ENCODE measurements at regions not wholly inside any gene's neighbourhood (a gene's known extent, or its start where the extent isn't known, plus 50 kb on each side); places are given as distances from the start of the nearest gene placed in this dataset.

DNA sequence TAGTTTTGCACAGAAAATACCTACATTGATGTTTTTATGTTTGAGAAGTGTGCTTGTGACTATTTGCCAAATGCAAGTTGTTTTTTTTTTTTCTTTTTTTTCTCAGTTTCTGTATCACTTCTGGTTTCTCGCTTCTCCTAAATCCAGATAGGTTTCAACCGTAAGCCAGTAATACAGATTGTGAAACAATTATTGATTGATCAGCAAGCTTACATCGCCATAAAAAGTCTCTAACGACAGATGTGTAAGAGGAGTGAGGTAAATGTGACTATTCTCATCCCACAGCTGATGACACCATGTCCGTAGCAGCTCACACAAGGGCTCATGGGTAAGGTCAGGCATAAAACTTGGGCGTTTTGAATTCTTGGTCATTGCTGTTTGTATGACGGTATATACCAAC lies 202.8 kb upstream of the AKR1E2 start:
- Histone ChIP-seq H3K36me3 (no peaks in the 10 kb centered on the region), H3K9me3 (peaks cover 0 to 16% (median 0%) of the 10 kb centered on the region in 11 donors), H3K4me1 (no peaks in the 10 kb centered on the region), H3K4me3 (no peak overlapping the region), H3K27ac (no peak overlapping the region), H3K27me3 (no peaks in the 10 kb centered on the region)
- DNase-seq (no peak), ATAC-seq (no peak)
- intact Hi-C loops (cut with DNase I) = loop anchor here in 2 of 10 donors (5.0 to 10.0 kb wide), 2 partner anchors 88 to 96 kb away; no protein-coding TSS in a partner anchor
- TF ChIP-seq CTCF (IDR thresholded peaks at IDR 0.05) = no peak
- WGBS, 2 donors = 90% methylated on average over 7 of the region's 7 CpGs

- intact Hi-C loops (cut with DNase I) = loop anchor here in 2 of 10 donors (5.0 to 10.0 kb wide), 2 partner anchors 88 to 95 kb away; no protein-coding TSS in a partner anchor
- no peaks in the 10 kb centered on the region for H3K4me1 ChIP-seq
- no peaks in the 10 kb centered on the region for H3K27me3 ChIP-seq
- H3K36me3 ChIP-seq = no peaks in the 10 kb centered on the region
- no peak for ATAC-seq
- no peak for TF ChIP-seq CTCF (IDR thresholded peaks at IDR 0.05)
- WGBS, 2 donors = 78 to 84% methylated on average over 2 of the region's 2 CpGs
- no peak for DNase-seq
- H3K27ac ChIP-seq = no peak overlapping the region
- H3K4me3 ChIP-seq = no peak overlapping the region
- H3K9me3 ChIP-seq = peaks cover 0 to 9% (median 0%) of the 10 kb centered on the region in 11 donors
Observed at GRCh38 chr10:4622384-4622783, 203.6 kb upstream of the AKR1E2 start.

GRCh38 chr10:4617589-4617988 lies 208.4 kb upstream of the AKR1E2 start:
- WGBS, 2 donors = 92 to 93% methylated on average over 1 of the region's 1 CpG
- intact Hi-C loops (cut with DNase I) = no loop called here
- no peaks in the 10 kb centered on the region for H3K4me1 ChIP-seq
- no peaks in the 10 kb centered on the region for H3K36me3 ChIP-seq
- H3K27ac ChIP-seq = no peak overlapping the region
- no peak for DNase-seq
- ATAC-seq = no peak
- no peaks in the 10 kb centered on the region for H3K27me3 ChIP-seq
- H3K4me3 ChIP-seq = no peak overlapping the region
- peaks cover 0 to 33% (median 11%) of the 10 kb centered on the region in 11 donors for H3K9me3 ChIP-seq
- no peak for TF ChIP-seq CTCF (IDR thresholded peaks at IDR 0.05)

DNA sequence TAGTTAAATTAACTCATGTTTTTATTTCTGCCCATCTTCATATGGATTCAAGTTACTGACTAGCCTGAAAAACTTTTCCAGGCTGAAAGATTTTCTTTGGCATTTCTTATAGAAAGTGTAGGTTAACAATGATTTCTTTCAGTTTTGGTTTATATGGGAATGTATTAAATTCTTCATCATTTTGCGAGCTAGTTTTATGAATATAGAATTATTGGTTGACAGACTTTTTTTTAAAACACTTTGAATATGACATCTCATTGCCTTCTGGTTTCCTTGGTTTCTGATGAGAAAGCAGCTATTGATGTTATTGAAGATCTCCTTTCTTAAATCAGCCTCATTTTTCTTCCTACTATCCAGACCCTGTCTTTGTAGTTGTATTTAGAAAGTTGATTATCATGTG lies 211.0 kb upstream of the AKR1E2 start:
- Histone ChIP-seq H3K4me3 (no peak overlapping the region), H3K27me3 (no peaks in the 10 kb centered on the region), H3K27ac (no peak overlapping the region), H3K36me3 (no peaks in the 10 kb centered on the region), H3K9me3 (peaks cover 0 to 33% (median 11%) of the 10 kb centered on the region in 11 donors), H3K4me1 (no peaks in the 10 kb centered on the region)
- no peak for TF ChIP-seq CTCF (IDR thresholded peaks at IDR 0.05)
- intact Hi-C loops (cut with DNase I) = no loop called here
- ATAC-seq = no peak
- DNase-seq = no peak
- WGBS, 2 donors = 96% methylated on average over 1 of the region's 1 CpG
